Neuronal stem cell (in vitro differentiated cells): ENCODE measurements at regions not wholly inside any gene's neighbourhood (a gene's known extent, or its start where the extent isn't known, plus 50 kb on each side); places are given as distances from the start of the nearest gene placed in this dataset.

ENCODE experiments used
- DNase-seq: peaks from one replicate; pipeline ENCODE4 v3.0.0-alpha.2; 2013; ENCODE audit warnings: low spot score
- H2AFZ ChIP-seq: one replicate; pipeline ENCODE4 v1.6.1; 2013; ENCODE audit warnings: mild to moderate bottlenecking, low read length, inconsistent platforms
- H2AK5ac ChIP-seq: 2 replicates; pipeline ENCODE4 v1.6.1; 2013; ENCODE audit warnings: low read depth, mild to moderate bottlenecking, inconsistent platforms, low read length, moderate library complexity, mixed read lengths
- H2BK120ac ChIP-seq: 2 replicates; pipeline ENCODE4 v1.6.1; 2013; ENCODE audit warnings: low read depth, mild to moderate bottlenecking, inconsistent platforms, low read length, moderate library complexity, mixed read lengths
- H2BK12ac ChIP-seq: one replicate; pipeline ENCODE4 v1.6.1; 2013; ENCODE audit warnings: low read length, inconsistent platforms
- H2BK15ac ChIP-seq: 2 replicates; pipeline ENCODE4 v1.6.1; 2013; ENCODE audit warnings: mild to moderate bottlenecking, low read length, inconsistent platforms, mixed read lengths
- H2BK5ac ChIP-seq: one replicate; pipeline ENCODE4 v1.6.1; 2013; ENCODE audit warnings: inconsistent platforms, mild to moderate bottlenecking, low read length, moderate library complexity
- H3K14ac ChIP-seq: one replicate; pipeline ENCODE4 v1.6.1; 2013; ENCODE audit warnings: low read length, inconsistent platforms
- H3K18ac ChIP-seq: 2 replicates; pipeline ENCODE4 v1.6.1; 2013; ENCODE audit warnings: low read length, inconsistent platforms
- H3K23ac ChIP-seq: 2 replicates; pipeline ENCODE4 v1.6.1; 2013; ENCODE audit warnings: low read depth, mild to moderate bottlenecking, mixed read lengths, low read length, inconsistent platforms; ENCODE audit not compliant: poor library complexity
- H3K27ac ChIP-seq: replicated peaks from 3 replicates; pipeline ENCODE4 v1.5.1; 2013; ENCODE audit warnings: low read length, inconsistent platforms
- H3K27me3 ChIP-seq, 3 experiments: 2 replicates each; pipeline ENCODE4 v1.6.1; 2013; ENCODE audit warnings: low read length in 3 of 3, mild to moderate bottlenecking in 2 of 3, inconsistent platforms in 1 of 3, low read depth in 1 of 3, mixed read lengths in 1 of 3, moderate library complexity in 1 of 3; ENCODE audit not compliant: control insufficient read depth in 3 of 3, insufficient read depth in 3 of 3
- H3K36me3 ChIP-seq, 2 donors: replicated peaks in 1 of 2; 2 replicates each; pipeline ENCODE4 v1.6.1; 2013; ENCODE audit warnings: low read length in 2 of 2; ENCODE audit not compliant: control insufficient read depth in 2 of 2, insufficient read depth in 2 of 2
- H3K4ac ChIP-seq: 2 replicates; pipeline ENCODE4 v1.6.1; 2013; ENCODE audit warnings: inconsistent platforms, mild to moderate bottlenecking, low read length, moderate library complexity
- H3K4me1 ChIP-seq, 2 donors: 1 replicate in 1 of 2; 2 replicates in 1 of 2; pipeline ENCODE4 v1.6.1; 2013; ENCODE audit warnings: low read length in 2 of 2, low read depth in 1 of 2; ENCODE audit not compliant: control insufficient read depth in 2 of 2, insufficient read depth in 1 of 2
- H3K4me2 ChIP-seq: one replicate; pipeline ENCODE4 v1.6.1; 2013; ENCODE audit warnings: mild to moderate bottlenecking, low read length, inconsistent platforms; ENCODE audit not compliant: insufficient read depth, poor library complexity, severe bottlenecking
- H3K4me3 ChIP-seq, 2 donors: 2 replicates each; pipeline ENCODE4 v1.5.1; 2013; ENCODE audit warnings: low read length in 2 of 2, mild to moderate bottlenecking in 2 of 2, inconsistent platforms in 1 of 2, moderate library complexity in 1 of 2
- H3K79me1 ChIP-seq: one replicate; pipeline ENCODE4 v1.6.1; 2013; ENCODE audit warnings: low read depth, mild to moderate bottlenecking, inconsistent platforms, low read length, moderate library complexity
- H3K9ac ChIP-seq: one replicate; pipeline ENCODE4 v1.6.1; 2013; ENCODE audit warnings: mild to moderate bottlenecking, low read depth, low read length, inconsistent platforms; ENCODE audit not compliant: poor library complexity
- H3K9me3 ChIP-seq, 2 donors: replicated peaks in 1 of 2; 2 replicates each; pipeline versions ENCODE3 to v1.6.1; 2013; ENCODE audit warnings: low read length in 2 of 2, mild to moderate bottlenecking in 2 of 2, inconsistent platforms in 1 of 2, low read depth in 1 of 2, mixed read lengths in 1 of 2, moderate library complexity in 1 of 2; ENCODE audit not compliant: control insufficient read depth in 2 of 2, insufficient read depth in 1 of 2
- H4K8ac ChIP-seq: one replicate; pipeline ENCODE4 v1.6.1; 2013; ENCODE audit warnings: low read depth, mild to moderate bottlenecking, inconsistent platforms, low read length, moderate library complexity
- H4K91ac ChIP-seq: one replicate; pipeline ENCODE4 v1.6.1; 2013; ENCODE audit warnings: low read length, low read depth, mild to moderate bottlenecking, inconsistent platforms; ENCODE audit not compliant: poor library complexity
- WGBS, 2 donors: extraction: QIAGEN DNeasy Blood & Tissue Kit; methylation state at CpG; one replicate each; pipeline ENCODE4 v1.1.7; 2013; ENCODE audit warnings: missing lambda C conversion rate in 2 of 2, mixed read lengths in 1 of 2; ENCODE audit not compliant: insufficient read length in 2 of 2, insufficient replicate concordance in 1 of 2; ENCODE audit errors: extremely low coverage in 2 of 2; 5-methylcytosine and 5-hydroxymethylcytosine counted together

- no peak overlapping the region for H4K91ac ChIP-seq
- H3K27me3 ChIP-seq = no peaks in the 10 kb centered on the region
- H3K79me1 ChIP-seq = no peaks in the 10 kb centered on the region
- H3K18ac ChIP-seq = no peak overlapping the region
- no peak overlapping the region for H3K14ac ChIP-seq
- no peak overlapping the region for H3K4me3 ChIP-seq
- no peak overlapping the region for H4K8ac ChIP-seq
- no peak overlapping the region for H2BK15ac ChIP-seq
- no peaks in the 10 kb centered on the region for H3K4me1 ChIP-seq
- H3K9ac ChIP-seq = no peak overlapping the region
- H3K27ac ChIP-seq = no peak overlapping the region
- no peak for DNase-seq
- H3K4ac ChIP-seq = no peak overlapping the region
- H2BK12ac ChIP-seq = no peak overlapping the region
- 100% methylated on average over 1 of the region's 2 CpGs; no CpG with 5 or more reads in 1 of the 2 donors for WGBS, 2 donors
- no peak overlapping the region for H2BK5ac ChIP-seq
- H3K23ac ChIP-seq = no peak overlapping the region
- H3K9me3 ChIP-seq = no peaks in the 10 kb centered on the region
- no peaks in the 10 kb centered on the region for H3K36me3 ChIP-seq
- H2AK5ac ChIP-seq = no peak overlapping the region
- H3K4me2 ChIP-seq = no peak overlapping the region
- no peak overlapping the region for H2BK120ac ChIP-seq
- no peak overlapping the region for H2AFZ ChIP-seq
These were observed 609.8 kb upstream of the GALNTL6 start for GRCh38 chr4:171203425-171203824.

- H3K36me3 ChIP-seq = no peaks in the 10 kb centered on the region
- H2AFZ ChIP-seq = no peak overlapping the region
- no CpG with 5 or more reads among the region's 4 CpGs for WGBS, 2 donors
- no peak overlapping the region for H2BK12ac ChIP-seq
- H3K9me3 ChIP-seq = no peaks in the 10 kb centered on the region
- no peak overlapping the region for H3K18ac ChIP-seq
- no peak overlapping the region for H2BK120ac ChIP-seq
- no peak overlapping the region for H4K8ac ChIP-seq
- no peaks in the 10 kb centered on the region for H3K79me1 ChIP-seq
- H3K4ac ChIP-seq = no peak overlapping the region
- H3K27ac ChIP-seq = no peak overlapping the region
- no peaks in the 10 kb centered on the region for H3K27me3 ChIP-seq
- no peak overlapping the region for H3K23ac ChIP-seq
- no peak overlapping the region for H2BK15ac ChIP-seq
- H4K91ac ChIP-seq = no peak overlapping the region
- no peak overlapping the region for H3K14ac ChIP-seq
- no peak overlapping the region for H3K9ac ChIP-seq
- no peak for DNase-seq
- H3K4me1 ChIP-seq = no peaks in the 10 kb centered on the region
- no peak overlapping the region for H3K4me3 ChIP-seq
- no peak overlapping the region for H2AK5ac ChIP-seq
- no peak overlapping the region for H3K4me2 ChIP-seq
- no peak overlapping the region for H2BK5ac ChIP-seq
These were observed 610.3 kb upstream of the GALNTL6 start for GRCh38 chr4:171202908-171203307.

- WGBS, 2 donors = no CpG with 5 or more reads among the region's 2 CpGs
- no peak overlapping the region for H4K8ac ChIP-seq
- no peak overlapping the region for H3K27ac ChIP-seq
- H2AFZ ChIP-seq = no peak overlapping the region
- H3K79me1 ChIP-seq = no peaks in the 10 kb centered on the region
- DNase-seq = no peak
- no peak overlapping the region for H3K4me3 ChIP-seq
- no peak overlapping the region for H2AK5ac ChIP-seq
- H3K27me3 ChIP-seq = no peaks in the 10 kb centered on the region
- no peak overlapping the region for H2BK5ac ChIP-seq
- no peak overlapping the region for H3K14ac ChIP-seq
- no peak overlapping the region for H2BK120ac ChIP-seq
- no peaks in the 10 kb centered on the region for H3K4me1 ChIP-seq
- no peak overlapping the region for H2BK15ac ChIP-seq
- no peak overlapping the region for H3K4me2 ChIP-seq
- H3K4ac ChIP-seq = no peak overlapping the region
- H3K18ac ChIP-seq = no peak overlapping the region
- no peaks in the 10 kb centered on the region for H3K36me3 ChIP-seq
- H3K9ac ChIP-seq = no peak overlapping the region
- H4K91ac ChIP-seq = no peak overlapping the region
- no peak overlapping the region for H2BK12ac ChIP-seq
- H3K9me3 ChIP-seq = no peaks in the 10 kb centered on the region
- H3K23ac ChIP-seq = no peak overlapping the region
These were observed 626.5 kb upstream of the GALNTL6 start for GRCh38 chr4:171186700-171187099.

- H3K4me3 ChIP-seq = no peak overlapping the region
- no peaks in the 10 kb centered on the region for H3K36me3 ChIP-seq
- no peak for DNase-seq
- H3K79me1 ChIP-seq = no peaks in the 10 kb centered on the region
- no peak overlapping the region for H2BK15ac ChIP-seq
- no peak overlapping the region for H3K14ac ChIP-seq
- H3K23ac ChIP-seq = no peak overlapping the region
- H3K9me3 ChIP-seq = no peaks in the 10 kb centered on the region
- no peak overlapping the region for H3K4me2 ChIP-seq
- no peak overlapping the region for H3K18ac ChIP-seq
- H3K4ac ChIP-seq = no peak overlapping the region
- H4K91ac ChIP-seq = no peak overlapping the region
- H2AK5ac ChIP-seq = no peak overlapping the region
- H3K27ac ChIP-seq = no peak overlapping the region
- H3K9ac ChIP-seq = no peak overlapping the region
- H2AFZ ChIP-seq = no peak overlapping the region
- H2BK5ac ChIP-seq = no peak overlapping the region
- no CpG with 5 or more reads among the region's 1 CpG for WGBS, 2 donors
- no peak overlapping the region for H4K8ac ChIP-seq
- H2BK120ac ChIP-seq = no peak overlapping the region
- H3K4me1 ChIP-seq = no peaks in the 10 kb centered on the region
- no peak overlapping the region for H2BK12ac ChIP-seq
- H3K27me3 ChIP-seq = no peaks in the 10 kb centered on the region
These were observed 632.1 kb upstream of the GALNTL6 start for GRCh38 chr4:171181090-171181489.
